ENCODE measurements at regions not wholly inside any gene's neighbourhood (a gene's known extent, or its start where the extent isn't known, plus 50 kb on each side); places are given as distances from the start of the nearest gene placed in this dataset.

DNA sequence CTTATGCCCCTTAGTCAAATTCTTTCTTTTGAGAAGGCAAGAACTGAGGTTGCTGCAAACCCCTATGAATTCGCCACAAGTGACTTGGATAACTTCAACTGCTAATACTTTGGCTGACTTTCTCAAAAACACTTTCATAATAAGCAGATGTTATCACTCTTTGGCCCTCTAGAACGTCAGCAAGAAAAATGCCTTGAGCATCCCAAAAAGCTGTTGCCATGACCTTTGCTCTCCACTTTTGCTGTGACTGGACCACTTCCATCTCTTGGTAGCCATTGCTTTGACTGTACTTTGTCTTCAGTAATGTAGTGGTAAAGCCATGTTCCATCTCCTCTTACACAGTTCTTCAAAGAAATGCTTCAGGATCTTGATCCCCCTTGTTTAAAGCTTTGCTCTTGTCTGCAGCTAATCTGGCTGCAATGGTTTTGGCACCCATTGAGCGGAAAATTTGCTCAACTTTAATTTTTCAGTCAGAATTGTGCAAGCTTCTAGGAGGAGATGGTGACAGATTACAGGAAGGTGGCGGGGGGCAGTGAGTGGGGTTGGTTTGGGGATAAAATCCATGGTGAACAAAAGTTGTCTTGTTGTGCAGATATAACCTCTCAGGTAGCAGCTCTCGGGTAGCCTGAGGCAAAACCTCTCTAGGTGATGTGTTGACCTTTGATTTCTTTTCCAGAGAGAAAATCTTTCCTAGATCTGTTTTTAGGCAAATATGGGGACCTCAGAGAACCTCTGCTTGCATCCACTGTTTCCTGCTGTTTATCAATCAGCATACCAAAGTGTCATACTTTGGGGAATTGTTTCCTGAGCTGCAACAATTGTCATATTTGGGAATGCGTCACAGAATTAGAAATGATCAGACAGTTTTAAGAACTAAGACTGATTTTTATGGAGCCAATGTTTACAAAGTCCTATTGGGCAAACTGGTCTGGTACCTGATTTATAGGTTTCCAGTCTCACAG, 83.6 kb downstream of the CCR1 start:
- H3K4me3 ChIP-seq (ENCODE audit: low read depth, low read length), result no peak overlapping the region
- TF ChIP-seq CTCF (IDR thresholded peaks at IDR 0.05; ENCODE audit: insufficient read depth, low read length), result no peak
- peak; percentile 77 for DNase-seq (ENCODE audit: low read depth)

GRCh38 chr3:46123646-46124045, 84.5 kb downstream of the CCR1 start:
- no peak for TF ChIP-seq CTCF (IDR thresholded peaks at IDR 0.05; ENCODE audit: insufficient read depth, low read length)
- DNase-seq (ENCODE audit: low read depth), result no peak
- H3K4me3 ChIP-seq (ENCODE audit: low read depth, low read length), result no peak overlapping the region

GRCh38 chr3:46122091-46122490, 86.0 kb downstream of the CCR1 start:
- peak; percentile 47 for DNase-seq (ENCODE audit: low read depth)
- no peak overlapping the region for H3K4me3 ChIP-seq (ENCODE audit: low read depth, low read length)
- TF ChIP-seq CTCF (IDR thresholded peaks at IDR 0.05; ENCODE audit: insufficient read depth, low read length), result no peak

DNA sequence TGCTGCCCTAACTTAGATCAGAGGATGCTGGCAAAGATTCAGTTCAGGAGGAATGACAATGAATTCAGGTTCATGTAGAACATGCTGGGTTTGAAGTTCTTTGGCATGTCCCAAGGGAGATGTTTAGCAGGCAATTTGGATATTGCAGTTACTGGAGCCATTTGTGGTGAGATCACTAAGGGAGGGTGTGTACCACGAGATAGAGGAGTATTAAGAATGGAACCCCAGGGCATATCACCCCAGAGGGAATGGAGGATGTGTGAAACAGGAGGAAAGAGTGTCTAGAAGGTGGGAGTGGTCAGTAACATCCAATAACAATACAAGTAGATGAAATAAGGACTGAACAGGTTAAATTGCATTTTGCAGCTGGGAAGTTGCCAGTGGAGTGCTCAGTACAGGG, 87.1 kb downstream of the CCR1 start:
- no peak for DNase-seq (ENCODE audit: low read depth)
- no peak overlapping the region for H3K4me3 ChIP-seq (ENCODE audit: low read depth, low read length)
- no peak for TF ChIP-seq CTCF (IDR thresholded peaks at IDR 0.05; ENCODE audit: insufficient read depth, low read length)

GRCh38 chr3:46119709-46120498, 88.2 kb downstream of the CCR1 start:
- no peak for DNase-seq (ENCODE audit: low read depth)
- H3K4me3 ChIP-seq (ENCODE audit: low read depth, low read length), result no peak overlapping the region
- TF ChIP-seq CTCF (IDR thresholded peaks at IDR 0.05; ENCODE audit: insufficient read depth, low read length), result no peak

GRCh38 chr3:46119253-46119652, 88.9 kb downstream of the CCR1 start:
- DNase-seq (ENCODE audit: low read depth), result no peak
- no peak overlapping the region for H3K4me3 ChIP-seq (ENCODE audit: low read depth, low read length)
- TF ChIP-seq CTCF (IDR thresholded peaks at IDR 0.05; ENCODE audit: insufficient read depth, low read length), result no peak

Data from fibroblast of the aortic adventitia (primary cell).